ENCODE measurements at regions not wholly inside any gene's neighbourhood (a gene's known extent, or its start where the extent isn't known, plus 50 kb on each side); places are given as distances from the start of the nearest gene placed in this dataset.

DNA sequence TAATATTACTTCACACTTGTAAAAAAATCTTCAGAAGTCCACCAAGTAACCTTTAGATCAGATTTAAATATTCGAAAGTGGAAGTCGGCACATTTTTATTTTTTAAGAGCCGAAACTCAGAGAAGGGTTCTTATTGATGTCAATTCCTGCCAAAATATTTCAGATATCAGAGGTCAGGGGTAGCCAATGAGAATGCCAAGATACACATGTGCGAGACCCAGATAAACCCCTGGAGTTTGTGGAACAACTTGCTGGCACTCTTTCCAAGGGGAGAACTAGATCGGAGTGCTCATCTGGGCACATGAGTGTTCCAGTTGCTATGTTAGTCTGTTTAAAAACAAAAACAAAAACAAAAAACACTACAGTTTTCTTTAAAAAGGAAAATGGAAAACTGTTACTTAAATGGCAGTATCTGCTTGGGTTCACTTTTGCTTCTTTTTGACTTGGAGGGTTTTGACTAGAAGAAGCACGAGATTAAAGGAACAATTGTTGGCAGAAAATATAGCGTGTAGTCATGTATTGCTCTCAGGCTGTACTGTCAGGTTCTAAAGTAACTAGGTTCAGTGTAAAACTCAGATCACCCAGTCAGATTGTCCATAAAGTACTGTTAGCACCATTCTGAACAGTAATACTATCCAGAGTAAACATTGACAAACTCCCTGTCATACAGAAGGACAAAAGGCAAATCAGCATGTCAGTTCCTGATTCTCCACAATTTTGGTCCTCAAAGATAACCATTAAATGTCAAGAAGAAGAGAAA lies 188.0 kb upstream of the PACRGL start:
- WGBS, 4 donors = 66 to 78% (median 70%) methylated on average over 7 of the region's 7 CpGs
- H3K27me3 ChIP-seq = no peaks in the 10 kb centered on the region
- no peak overlapping the region for H3K4me3 ChIP-seq
- no peak for DNase-seq
- intact Hi-C loops (cut with DNase I) = no loop called here
- no peaks in the 10 kb centered on the region for H3K4me1 ChIP-seq (replicated peaks in 1 of 2)
- no peaks in the 10 kb centered on the region for H3K36me3 ChIP-seq (replicated peaks in 1 of 2)
- TF ChIP-seq POLR2A (IDR thresholded peaks at IDR 0.05) = no peak
- TF ChIP-seq, protein P1, sequence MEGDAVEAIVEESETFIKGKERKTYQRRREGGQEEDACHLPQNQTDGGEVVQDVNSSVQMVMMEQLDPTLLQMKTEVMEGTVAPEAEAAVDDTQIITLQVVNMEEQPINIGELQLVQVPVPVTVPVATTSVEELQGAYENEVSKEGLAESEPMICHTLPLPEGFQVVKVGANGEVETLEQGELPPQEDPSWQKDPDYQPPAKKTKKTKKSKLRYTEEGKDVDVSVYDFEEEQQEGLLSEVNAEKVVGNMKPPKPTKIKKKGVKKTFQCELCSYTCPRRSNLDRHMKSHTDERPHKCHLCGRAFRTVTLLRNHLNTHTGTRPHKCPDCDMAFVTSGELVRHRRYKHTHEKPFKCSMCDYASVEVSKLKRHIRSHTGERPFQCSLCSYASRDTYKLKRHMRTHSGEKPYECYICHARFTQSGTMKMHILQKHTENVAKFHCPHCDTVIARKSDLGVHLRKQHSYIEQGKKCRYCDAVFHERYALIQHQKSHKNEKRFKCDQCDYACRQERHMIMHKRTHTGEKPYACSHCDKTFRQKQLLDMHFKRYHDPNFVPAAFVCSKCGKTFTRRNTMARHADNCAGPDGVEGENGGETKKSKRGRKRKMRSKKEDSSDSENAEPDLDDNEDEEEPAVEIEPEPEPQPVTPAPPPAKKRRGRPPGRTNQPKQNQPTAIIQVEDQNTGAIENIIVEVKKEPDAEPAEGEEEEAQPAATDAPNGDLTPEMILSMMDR (IDR thresholded peaks at IDR 0.05) = no peak
- no peak overlapping the region for H3K27ac ChIP-seq
- H3K9me3 ChIP-seq (replicated peaks in 1 of 3) = no peaks in the 10 kb centered on the region

DNA sequence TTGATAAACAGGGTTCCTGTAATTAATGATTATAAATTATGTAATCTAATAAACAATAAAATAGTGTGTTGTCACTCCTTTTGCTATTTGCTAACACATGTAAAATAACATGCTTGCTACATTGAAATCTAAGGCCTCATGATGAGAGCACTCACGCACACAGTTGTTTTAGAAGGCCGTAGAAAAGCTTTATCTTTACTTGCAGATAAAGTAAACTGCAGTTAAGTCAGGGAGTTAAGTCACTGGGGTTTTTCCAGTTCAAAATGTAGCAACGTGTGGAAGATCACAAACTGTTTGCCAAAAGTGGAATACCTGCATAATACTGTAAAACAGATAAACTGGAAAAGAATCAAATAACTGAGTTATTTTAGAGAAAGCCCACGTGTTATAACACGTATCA lies 187.3 kb upstream of the PACRGL start:
- WGBS, 4 donors = 71 to 82% (median 78%) methylated on average over 5 of the region's 5 CpGs
- Histone ChIP-seq H3K27ac (peak overlapping the region in 1 of 5 donors; percentile 14), H3K27me3 (no peaks in the 10 kb centered on the region), H3K4me3 (no peak overlapping the region), H3K36me3 (replicated peaks in 1 of 2) (no peaks in the 10 kb centered on the region), H3K9me3 (replicated peaks in 1 of 3) (no peaks in the 10 kb centered on the region), H3K4me1 (replicated peaks in 1 of 2) (no peaks in the 10 kb centered on the region)
- intact Hi-C loops (cut with DNase I) = no loop called here
- DNase-seq = no peak
- TF ChIP-seq POLR2A (IDR thresholded peaks at IDR 0.05) = no peak
- TF ChIP-seq, protein P1 (IDR thresholded peaks at IDR 0.05) = no peak

DNA sequence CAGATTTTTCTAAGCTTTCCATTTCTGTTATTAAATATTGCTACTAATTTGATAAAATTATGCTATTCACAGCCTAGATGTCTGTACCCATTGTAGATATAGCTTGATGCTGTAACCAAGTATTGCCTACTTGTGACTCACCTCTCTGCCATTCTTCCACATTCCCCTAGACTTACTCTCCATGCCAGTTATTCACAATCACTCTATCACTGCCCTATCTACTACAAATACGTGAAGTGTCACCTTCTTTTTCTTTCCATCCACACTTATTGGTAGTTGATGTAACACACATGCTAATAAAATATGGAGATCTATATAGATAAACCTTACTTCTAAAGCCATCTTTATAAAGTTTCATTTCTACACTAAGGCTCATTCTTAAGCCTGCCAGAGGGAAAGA lies 179.4 kb upstream of the PACRGL start:
- Histone ChIP-seq H3K27ac (no peak overlapping the region), H3K4me1 (replicated peaks in 1 of 2) (no peaks in the 10 kb centered on the region), H3K36me3 (replicated peaks in 1 of 2) (no peaks in the 10 kb centered on the region), H3K9me3 (replicated peaks in 1 of 3) (no peaks in the 10 kb centered on the region), H3K4me3 (no peak overlapping the region), H3K27me3 (no peaks in the 10 kb centered on the region)
- TF ChIP-seq POLR2A (IDR thresholded peaks at IDR 0.05) = no peak
- WGBS, 4 donors = 62 to 85% (median 73%) methylated on average over 1 of the region's 1 CpG
- DNase-seq = no peak
- intact Hi-C loops (cut with DNase I) = no loop called here

DNA sequence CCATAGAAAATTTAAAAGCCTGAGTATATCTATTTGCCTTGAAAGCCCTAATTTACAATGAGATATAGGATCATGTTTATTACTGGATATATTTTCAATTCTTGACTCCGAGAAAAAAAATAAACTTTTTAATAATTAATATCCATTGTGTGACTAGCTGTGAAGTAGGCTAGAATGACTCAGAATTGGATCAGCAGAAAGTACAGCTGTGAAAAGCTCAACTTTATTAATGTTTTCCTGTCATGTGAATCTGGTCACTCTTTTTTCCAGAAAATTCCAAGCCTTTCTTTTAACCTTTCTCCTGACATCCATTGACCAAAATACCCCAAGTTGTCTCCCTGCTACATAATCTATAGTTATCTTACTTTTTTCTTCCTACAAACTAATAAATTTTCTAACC lies 171.8 kb upstream of the PACRGL start:
- Histone ChIP-seq H3K27ac (no peak overlapping the region), H3K36me3 (replicated peaks in 1 of 2) (peaks cover 0 to 3% of the 10 kb centered on the region in 2 donors), H3K27me3 (no peaks in the 10 kb centered on the region), H3K9me3 (replicated peaks in 1 of 3) (no peaks in the 10 kb centered on the region), H3K4me1 (replicated peaks in 1 of 2) (no peaks in the 10 kb centered on the region), H3K4me3 (no peak overlapping the region)
- DNase-seq = no peak
- TF ChIP-seq POLR2A (IDR thresholded peaks at IDR 0.05) = no peak
- TF ChIP-seq, protein P1 (IDR thresholded peaks at IDR 0.05) = no peak
- intact Hi-C loops (cut with DNase I) = no loop called here
- WGBS, 4 donors = 70 to 79% (median 77%) methylated on average over 1 of the region's 1 CpG

DNA sequence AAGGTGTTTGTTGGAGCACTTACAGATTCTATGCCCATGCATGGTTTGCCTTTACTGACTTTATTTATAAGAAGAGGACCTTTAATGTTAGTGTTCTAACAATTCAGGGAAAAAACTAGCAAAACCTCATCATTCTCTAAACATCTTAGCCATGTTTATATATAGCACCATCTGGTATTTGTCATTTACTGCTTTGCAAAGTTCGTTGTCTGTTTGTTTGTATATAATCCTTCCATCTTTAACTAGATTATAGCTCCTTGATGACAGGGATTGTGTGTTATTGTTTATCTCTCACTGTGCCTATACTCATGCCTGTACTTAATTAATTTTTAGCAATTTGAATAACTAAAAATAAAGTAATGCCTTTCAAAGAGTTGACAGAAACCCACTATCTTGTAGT lies 170.6 kb upstream of the PACRGL start:
- Histone ChIP-seq H3K4me1 (replicated peaks in 1 of 2) (no peaks in the 10 kb centered on the region), H3K27ac (no peak overlapping the region), H3K4me3 (no peak overlapping the region), H3K9me3 (replicated peaks in 1 of 3) (no peaks in the 10 kb centered on the region), H3K36me3 (replicated peaks in 1 of 2) (peaks cover 0 to 3% of the 10 kb centered on the region in 2 donors), H3K27me3 (no peaks in the 10 kb centered on the region)
- no peak for TF ChIP-seq POLR2A (IDR thresholded peaks at IDR 0.05)
- TF ChIP-seq, protein P1 (IDR thresholded peaks at IDR 0.05) = no peak
- DNase-seq = no peak
- intact Hi-C loops (cut with DNase I) = no loop called here
- WGBS, 4 donors = 60 to 84% (median 68%) methylated on average over 1 of the region's 1 CpG
